Skin of body (tissue), 1 donor: ENCODE measurements at regions not wholly inside any gene's neighbourhood (a gene's known extent, or its start where the extent isn't known, plus 50 kb on each side); places are given as distances from the start of the nearest gene placed in this dataset.
"Not testable (repeated sequence)": the region's sequence is repeated elsewhere in the genome, so short reads cannot be mapped to it uniquely, and the experiment has no call there.

ENCODE experiments used
- DNase-seq: peaks from one replicate; lab custom pipeline; 2025; lab: John Stamatoyannopoulos, UW

- DNase-seq: no peak
Observed at GRCh38 chr4:106529348-106530023, 160.9 kb upstream of the GIMD1 start.

GRCh38 chr4:106527316-106527715, 158.7 kb upstream of the GIMD1 start:
- DNase-seq: no peak

GRCh38 chr4:106525425-106525824, 156.8 kb upstream of the GIMD1 start:
- DNase-seq: not testable (repeated sequence)

DNA sequence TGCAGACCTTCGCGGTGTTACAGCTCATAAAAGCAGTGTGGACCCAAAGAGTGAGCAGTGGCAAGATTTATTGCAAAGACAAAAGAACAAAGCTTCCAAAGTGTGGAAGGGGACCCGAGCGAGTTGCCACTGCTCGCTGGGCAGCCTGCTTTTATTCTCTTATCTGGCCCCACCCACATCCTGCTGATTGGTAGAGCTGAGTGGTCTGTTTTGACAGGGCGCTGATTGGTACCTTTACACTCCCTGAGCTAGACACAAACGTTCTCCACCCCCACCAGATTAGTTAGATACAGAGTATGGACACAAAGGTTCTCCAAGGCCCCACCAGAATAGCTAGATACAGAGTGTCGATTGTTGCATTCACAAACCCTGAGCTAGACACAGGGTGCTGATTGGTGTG, 156.2 kb upstream of the GIMD1 start:
- not testable (repeated sequence) for DNase-seq

DNA sequence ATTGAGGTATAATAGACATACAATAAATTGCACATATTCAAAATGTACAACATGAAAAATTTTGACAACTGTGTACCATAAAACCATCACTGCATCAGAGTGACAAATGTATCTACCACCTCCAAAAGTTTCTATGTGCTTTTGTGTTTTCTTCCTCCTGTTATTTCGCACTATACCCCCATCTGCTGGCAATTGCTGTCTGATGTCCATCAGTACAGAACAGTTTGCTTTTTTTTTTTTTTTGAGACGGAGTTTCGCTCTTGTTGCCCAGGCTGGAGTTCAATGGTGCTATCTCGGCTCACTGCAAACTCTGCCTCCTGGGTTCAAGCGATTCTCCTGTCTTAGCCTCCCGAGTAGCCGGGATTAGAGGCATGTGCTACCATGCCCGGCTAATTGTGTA, 154.3 kb upstream of the GIMD1 start:
- no peak for DNase-seq

- DNase-seq: peak; percentile 45
Observed at GRCh38 chr4:106512706-106513105, 144.1 kb upstream of the GIMD1 start.

DNA sequence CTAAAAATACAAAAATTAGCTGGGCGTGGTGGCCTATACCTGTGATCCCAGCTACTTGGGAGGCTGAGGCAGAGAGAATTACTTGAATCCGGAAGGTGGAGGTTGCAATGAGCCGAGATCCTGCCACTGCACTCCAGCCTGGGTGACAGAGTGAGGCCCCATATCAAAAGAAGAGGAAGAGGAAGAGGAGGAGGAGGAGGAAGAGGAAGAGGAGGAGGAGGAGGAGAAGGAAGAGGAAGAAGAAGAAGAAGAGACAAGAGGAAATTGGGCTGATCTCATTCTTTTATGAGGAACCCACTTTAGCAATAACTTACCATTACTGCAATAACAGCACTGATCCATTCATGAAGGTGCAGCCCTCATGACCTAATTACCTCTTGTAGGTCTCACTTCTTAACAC, 138.9 kb upstream of the GIMD1 start:
- DNase-seq: no peak

DNA sequence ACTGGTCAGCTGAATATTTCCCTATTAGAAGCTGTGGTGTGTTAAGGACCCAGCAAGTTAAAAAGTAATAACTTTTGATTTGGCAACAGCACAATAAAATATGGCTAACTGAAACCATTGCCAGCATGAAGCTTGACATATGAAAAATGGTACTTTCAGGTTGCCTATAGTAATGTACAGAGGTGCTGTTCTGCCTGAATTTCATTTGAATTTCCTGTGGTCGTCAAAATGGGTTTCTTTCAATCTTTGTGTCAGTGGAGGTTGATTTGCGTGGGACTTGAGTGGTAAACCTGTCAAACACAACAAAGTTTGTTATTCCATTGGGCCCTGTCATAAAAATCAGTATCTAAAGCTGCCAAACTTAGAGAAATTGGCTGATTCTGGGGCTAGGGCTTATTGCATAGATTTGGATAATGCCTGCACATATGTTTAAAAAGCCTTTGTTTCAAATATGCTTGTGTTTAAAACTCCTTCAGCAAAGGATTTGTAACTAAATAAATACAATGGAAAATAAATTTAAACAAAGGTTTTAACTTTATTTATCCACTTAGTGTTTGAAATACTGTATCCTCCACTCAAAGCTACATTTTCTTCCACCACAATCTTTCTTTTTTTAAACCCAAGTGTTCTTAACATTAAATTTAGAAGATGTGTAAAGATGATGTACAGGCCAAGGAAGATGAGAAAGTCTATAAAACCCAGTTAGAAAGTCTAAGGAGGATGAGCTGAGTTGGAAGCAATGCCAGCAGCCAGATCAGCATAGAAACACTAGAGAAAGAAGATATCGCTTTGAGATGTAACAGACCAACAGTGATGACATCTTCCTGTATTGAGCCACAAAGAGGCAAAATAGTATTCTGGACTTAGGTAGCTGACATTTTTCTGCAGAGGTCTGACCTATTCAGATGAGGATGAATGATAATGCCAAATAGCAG, 134.8 kb upstream of the GIMD1 start:
- peak; percentile 64 for DNase-seq

- no peak for DNase-seq
Observed at GRCh38 chr4:106502106-106502699, 133.6 kb upstream of the GIMD1 start.

GRCh38 chr4:106497271-106497670, 128.7 kb upstream of the GIMD1 start:
- DNase-seq: peak; percentile 48

DNA sequence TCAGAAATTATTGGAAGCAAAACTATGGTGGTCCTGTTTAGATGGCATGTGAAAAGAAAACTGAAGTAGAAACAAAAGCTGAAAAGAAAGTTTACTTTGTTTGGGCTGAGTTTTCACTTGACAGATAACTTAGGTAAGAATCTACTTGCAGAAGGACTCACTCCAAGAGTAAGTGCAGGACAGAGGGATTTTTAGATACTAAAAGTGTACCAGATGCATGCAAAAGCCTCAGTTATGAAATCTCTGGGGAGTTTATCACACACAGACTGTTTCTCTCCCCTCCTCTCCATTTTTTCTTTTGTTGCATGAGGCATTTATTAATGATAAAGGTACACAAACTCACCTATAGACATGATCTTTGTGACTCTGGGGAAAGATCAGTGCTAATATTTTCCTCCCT, 127.5 kb upstream of the GIMD1 start:
- DNase-seq: peak; percentile 37

GRCh38 chr4:106495476-106495875, 126.9 kb upstream of the GIMD1 start:
- peak; percentile 94 for DNase-seq

- DNase-seq: no peak
Observed at GRCh38 chr4:106494066-106494465, 125.5 kb upstream of the GIMD1 start.

- DNase-seq: peak; percentile 20
Observed at GRCh38 chr4:106493086-106493485, 124.5 kb upstream of the GIMD1 start.

DNA sequence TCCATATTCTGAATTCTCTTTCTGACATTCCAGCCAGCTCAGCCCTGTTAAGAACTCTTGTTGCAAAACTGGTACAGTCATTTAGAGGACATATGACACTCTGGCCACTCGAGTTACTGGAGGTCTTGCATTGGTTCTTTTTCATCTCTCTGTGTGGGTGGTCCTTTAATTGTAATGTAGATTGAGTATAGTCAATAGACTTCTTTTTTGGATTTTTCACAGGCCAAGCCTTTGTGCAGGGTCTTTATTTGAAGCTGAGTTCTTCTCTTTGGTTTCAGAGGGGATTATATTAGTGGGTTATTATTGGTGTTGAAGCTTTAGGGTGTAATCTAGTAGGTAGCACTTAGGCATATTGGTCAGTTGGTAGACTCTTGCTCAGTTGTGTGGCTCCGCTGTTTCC, 118.0 kb upstream of the GIMD1 start:
- DNase-seq: no peak

- DNase-seq: no peak
Observed at GRCh38 chr4:106481801-106482200, 113.2 kb upstream of the GIMD1 start.

DNA sequence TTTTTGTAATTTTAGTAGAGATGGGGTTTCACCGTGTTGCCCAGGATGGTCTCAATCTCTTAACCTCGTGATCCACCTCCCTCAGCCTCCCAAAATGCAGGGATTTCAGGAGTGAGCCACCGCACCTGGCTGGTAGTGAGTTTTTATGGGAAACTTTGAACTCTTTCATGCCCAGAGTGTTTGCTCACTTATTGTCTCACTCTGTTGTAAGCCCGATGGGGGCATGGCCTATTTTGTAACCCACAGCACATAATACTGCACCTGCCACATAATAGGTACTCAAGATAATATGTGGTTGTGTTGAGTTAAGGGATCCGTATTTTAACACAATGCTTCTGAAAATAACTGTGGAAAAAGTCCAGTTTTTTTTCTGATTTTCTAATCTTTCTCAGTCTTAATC, 109.6 kb upstream of the GIMD1 start:
- no peak for DNase-seq

GRCh38 chr4:106476741-106477140, 108.2 kb upstream of the GIMD1 start:
- no peak for DNase-seq

DNA sequence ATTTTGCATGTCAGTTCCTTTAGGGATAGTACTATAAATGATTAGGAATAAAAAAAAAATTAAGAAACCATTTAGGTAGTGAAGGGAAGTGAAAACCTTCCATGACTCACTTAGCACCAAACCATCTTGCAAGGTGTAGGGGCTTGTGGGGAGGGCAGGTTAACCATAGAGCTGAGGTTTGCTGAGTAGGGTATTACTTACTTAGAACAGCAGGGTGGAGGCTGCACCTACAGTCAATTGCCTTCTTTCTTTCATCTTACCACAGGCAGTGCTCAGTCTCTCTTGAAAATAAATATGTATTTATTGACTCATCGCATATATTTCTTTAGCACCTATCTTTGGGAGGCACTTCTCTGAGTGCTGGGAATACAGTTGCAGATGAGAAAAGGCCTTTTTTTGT, 104.9 kb upstream of the GIMD1 start:
- DNase-seq: no peak

DNA sequence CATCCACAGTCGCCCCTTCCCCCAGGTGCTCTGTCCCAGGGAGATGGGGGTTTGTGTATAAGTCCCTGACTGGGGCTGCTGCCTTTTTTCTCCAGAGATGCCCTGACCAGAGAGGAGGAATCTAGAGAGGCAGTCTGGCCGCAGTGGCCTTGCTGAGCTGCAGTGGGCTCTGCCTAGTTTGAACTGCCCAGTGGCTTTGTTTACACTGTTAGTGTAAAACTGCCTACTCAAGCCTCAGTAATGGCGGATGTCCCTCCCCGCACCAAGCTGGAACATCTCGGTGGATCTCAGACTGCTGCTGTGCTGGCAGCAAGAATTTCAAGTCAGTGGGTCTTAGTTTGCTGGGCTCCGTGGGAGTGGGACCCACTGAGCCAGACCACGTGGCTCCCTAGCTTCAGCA, 102.6 kb upstream of the GIMD1 start:
- no peak for DNase-seq

DNA sequence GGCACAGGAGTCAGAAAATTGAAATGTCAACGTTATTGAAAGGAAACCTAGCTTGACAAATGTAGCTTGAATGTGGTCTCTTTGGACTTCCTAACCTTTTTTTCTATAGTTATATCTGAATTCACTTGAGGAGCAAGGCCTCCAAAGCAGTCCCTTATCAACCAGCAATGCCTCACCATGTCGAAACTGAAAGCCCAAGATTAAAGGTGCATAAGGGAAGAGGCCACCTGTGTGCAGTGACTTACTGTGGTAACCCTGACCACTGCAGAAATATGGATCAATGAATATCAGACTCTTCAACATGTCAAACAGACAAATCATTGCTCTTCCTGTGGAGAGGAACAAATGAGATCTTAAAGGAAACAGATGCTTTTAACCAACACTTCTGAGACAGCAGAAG, 95.0 kb upstream of the GIMD1 start:
- DNase-seq: no peak

GRCh38 chr4:106454581-106454980, 86.0 kb upstream of the GIMD1 start:
- no peak for DNase-seq
